8988T (cell line): ENCODE measurements at regions not wholly inside any gene's neighbourhood (a gene's known extent, or its start where the extent isn't known, plus 50 kb on each side); places are given as distances from the start of the nearest gene placed in this dataset.
"Not testable (repeated sequence)": the region's sequence is repeated elsewhere in the genome, so short reads cannot be mapped to it uniquely, and the experiment has no call there.

Experiments
- DNase-seq: peaks from one replicate; pipeline ENCODE4 v3.0.0; 2011

DNA sequence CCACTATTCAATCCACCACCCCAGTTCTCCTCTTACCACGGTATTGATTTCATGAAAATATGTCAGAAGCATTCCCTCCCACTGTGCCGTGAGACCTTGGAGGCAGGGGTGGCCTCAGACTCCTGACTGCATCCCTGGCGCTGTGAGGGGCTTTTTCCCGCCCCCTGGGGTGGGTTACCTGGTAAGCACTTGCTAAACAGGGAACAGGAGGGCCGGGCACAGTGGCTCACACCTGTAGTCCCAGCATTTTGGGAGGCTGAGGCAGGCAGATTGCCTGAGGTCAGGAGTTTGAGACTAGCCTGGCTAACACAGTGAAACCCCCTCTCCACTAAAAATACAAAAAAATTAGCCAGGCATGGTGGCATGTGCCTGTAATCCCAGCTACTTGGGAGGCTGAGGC is 80.5 kb downstream of the CPZ start:
- DNase-seq = not testable (repeated sequence)

DNA sequence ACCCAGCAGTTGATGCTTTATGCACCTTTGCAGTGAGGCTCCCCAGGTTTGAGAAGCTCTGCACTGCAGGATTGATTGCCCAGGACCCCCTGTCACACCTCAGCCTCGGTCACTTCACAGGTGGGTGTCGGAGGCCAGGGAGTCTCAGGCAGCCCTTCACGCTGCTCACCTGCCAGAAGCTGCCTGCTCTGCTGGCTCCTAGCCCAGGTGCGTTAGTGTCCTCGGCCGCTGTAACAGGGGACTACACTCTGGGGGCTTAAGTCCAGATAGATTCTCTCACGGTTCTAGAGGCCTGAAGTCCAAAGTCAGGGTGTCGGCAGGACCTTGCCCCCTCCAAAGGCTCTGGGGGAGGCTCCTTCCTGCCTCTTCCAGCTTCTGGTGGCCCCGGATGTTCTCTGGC is 79.9 kb downstream of the CPZ start:
- no peak for DNase-seq

DNA sequence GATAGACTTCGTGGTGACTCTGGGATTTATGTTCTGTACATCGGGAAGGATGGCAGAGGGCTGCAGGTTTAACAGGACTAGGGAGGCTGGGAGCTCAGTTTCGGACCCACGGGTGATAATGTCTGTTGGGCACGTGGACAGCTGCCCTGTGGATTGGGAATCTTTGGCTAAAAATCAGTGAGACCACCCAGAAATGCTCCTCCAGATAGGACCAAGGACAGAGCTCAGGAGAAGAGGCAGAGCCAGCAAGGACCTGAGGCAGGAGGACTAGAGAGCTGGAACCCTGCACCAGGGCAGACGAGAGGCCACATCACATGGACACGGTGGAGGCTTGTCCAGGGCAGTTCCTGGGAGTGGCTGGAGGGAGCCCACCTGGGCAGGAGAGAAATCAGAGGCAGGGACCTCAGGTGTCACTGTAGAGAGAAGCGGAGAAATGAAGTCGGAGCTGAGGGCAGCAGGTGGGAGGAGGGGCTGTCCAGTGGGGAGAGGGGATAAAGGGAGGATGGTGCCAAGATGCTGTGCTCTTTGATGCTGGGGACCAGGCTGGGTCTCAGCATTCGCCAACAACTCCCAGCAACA is 79.2 kb downstream of the CPZ start:
- no peak for DNase-seq
